Activated T-helper 17 cell treated with anti-CD3 and anti-CD28 coated beads, Interleukin-2, amount 50 U/mL, for 72 hours (primary cell): ENCODE measurements at regions not wholly inside any gene's neighbourhood (a gene's known extent, or its start where the extent isn't known, plus 50 kb on each side); places are given as distances from the start of the nearest gene placed in this dataset.
"Not testable (repeated sequence)": the region's sequence is repeated elsewhere in the genome, so short reads cannot be mapped to it uniquely, and the experiment has no call there.

Source experiments
- ATAC-seq: fragments of 150-1000 bp; cut with Tn5 transposase; replicated peaks from 2 replicates; pipeline ENCODE4 v1.10.0; 2021; ENCODE audit warnings: mild to moderate bottlenecking, moderate library complexity
- H3K27ac Mint-ChIP-seq: one replicate; pipeline ENCODE4 v1.8.0; 2022; ENCODE audit warnings: mixed read lengths
- H3K27me3 Mint-ChIP-seq: one replicate; pipeline ENCODE4 v1.8.0; 2022; ENCODE audit warnings: mixed read lengths
- H3K36me3 Mint-ChIP-seq: one replicate; pipeline ENCODE4 v1.8.0; 2022; ENCODE audit warnings: low read depth, mild to moderate bottlenecking, mixed read lengths
- H3K4me1 Mint-ChIP-seq: one replicate; pipeline ENCODE4 v1.8.0; 2022; ENCODE audit warnings: mixed read lengths
- H3K4me3 Mint-ChIP-seq: one replicate; pipeline ENCODE4 v1.8.0; 2022; ENCODE audit warnings: mild to moderate bottlenecking, mixed read lengths
- H3K9me3 Mint-ChIP-seq: one replicate; pipeline ENCODE4 v1.8.0; 2022; ENCODE audit warnings: mixed read lengths

DNA sequence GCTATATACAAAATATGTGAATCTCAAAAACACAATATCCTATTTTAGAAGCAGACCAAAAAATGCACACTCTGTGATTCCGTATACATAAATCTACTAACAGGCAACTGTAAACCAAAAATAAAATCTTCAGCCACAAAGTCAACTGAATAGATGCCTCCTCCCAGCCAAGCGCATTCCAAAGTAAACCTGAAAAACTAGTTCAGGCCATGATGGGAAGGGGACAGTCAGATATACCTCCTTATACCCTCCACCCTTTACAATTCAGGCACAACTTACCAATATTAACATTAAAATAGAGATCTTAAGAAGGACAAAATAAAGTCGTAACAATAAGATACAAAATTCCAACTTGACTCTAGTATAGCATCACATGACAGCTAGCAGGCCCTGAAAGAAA, 1604.5 kb upstream of the NUDT12 start:
- no peak overlapping the region for H3K27ac Mint-ChIP-seq
- peaks cover 19% of the 10 kb centered on the region for H3K9me3 Mint-ChIP-seq
- H3K4me3 Mint-ChIP-seq, result no peak overlapping the region
- no peaks in the 10 kb centered on the region for H3K36me3 Mint-ChIP-seq
- H3K4me1 Mint-ChIP-seq, result no peaks in the 10 kb centered on the region
- no peak for ATAC-seq
- H3K27me3 Mint-ChIP-seq, result no peaks in the 10 kb centered on the region

DNA sequence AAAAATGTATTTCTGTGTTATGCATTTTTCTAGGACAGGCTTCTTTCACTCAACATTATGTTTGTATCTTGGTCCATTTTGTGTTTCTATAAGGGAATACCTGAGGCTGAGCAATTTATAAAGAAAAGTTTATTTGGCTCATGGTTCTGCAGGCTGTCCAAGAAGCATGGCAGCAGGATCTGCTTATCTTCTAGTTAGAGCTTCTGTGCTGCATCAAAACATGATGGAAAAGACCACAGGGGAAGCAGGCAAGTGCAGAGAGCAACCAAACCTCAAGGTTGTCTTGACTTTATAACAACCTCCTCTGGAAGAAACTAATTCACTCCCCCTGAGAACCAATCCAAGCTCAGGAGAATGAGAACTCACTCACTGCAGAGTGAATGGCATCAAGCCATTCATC, 1601.0 kb upstream of the NUDT12 start:
- H3K36me3 Mint-ChIP-seq, result no peaks in the 10 kb centered on the region
- no peak overlapping the region for H3K27ac Mint-ChIP-seq
- H3K4me3 Mint-ChIP-seq, result no peak overlapping the region
- no peaks in the 10 kb centered on the region for H3K27me3 Mint-ChIP-seq
- peaks cover 8% of the 10 kb centered on the region for H3K9me3 Mint-ChIP-seq
- H3K4me1 Mint-ChIP-seq, result no peaks in the 10 kb centered on the region
- no peak for ATAC-seq

DNA sequence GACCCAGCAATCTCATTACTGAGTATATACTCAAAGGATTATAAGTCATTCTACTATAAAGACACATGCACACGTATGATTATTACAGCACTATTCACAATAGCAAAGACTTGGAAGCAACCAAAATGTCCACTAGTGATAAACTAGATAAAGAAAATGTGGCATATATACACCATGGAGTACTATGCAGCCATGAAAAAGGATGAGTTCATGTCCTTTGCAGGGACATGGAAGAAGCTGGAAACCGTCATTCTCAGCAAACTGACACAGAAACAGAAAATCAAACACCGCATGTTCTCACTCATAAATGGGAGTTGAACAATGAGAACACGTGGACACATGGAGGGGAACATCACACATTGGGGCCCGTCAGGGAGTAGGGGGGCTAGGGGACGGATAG, 1600.0 kb upstream of the NUDT12 start:
- not testable (repeated sequence) for H3K4me1 Mint-ChIP-seq, H3K27me3 Mint-ChIP-seq, H3K36me3 Mint-ChIP-seq, ATAC-seq, H3K4me3 Mint-ChIP-seq, H3K9me3 Mint-ChIP-seq, H3K27ac Mint-ChIP-seq

- Mint-ChIP-seq H3K27me3 (no peaks in the 10 kb centered on the region), H3K4me1 (no peaks in the 10 kb centered on the region), H3K36me3 (no peaks in the 10 kb centered on the region), H3K9me3 (peaks cover 15% of the 10 kb centered on the region), H3K4me3 (no peak overlapping the region), H3K27ac (no peak overlapping the region)
- no peak for ATAC-seq
Observed at GRCh38 chr5:105158526-105158925, 1595.9 kb upstream of the NUDT12 start.

- Mint-ChIP-seq H3K4me3 (no peak overlapping the region), H3K9me3 (peaks cover 15% of the 10 kb centered on the region), H3K27me3 (no peaks in the 10 kb centered on the region), H3K4me1 (no peaks in the 10 kb centered on the region), H3K27ac (no peak overlapping the region), H3K36me3 (no peaks in the 10 kb centered on the region)
- no peak for ATAC-seq
Observed at GRCh38 chr5:105150323-105150722, 1587.7 kb upstream of the NUDT12 start.

DNA sequence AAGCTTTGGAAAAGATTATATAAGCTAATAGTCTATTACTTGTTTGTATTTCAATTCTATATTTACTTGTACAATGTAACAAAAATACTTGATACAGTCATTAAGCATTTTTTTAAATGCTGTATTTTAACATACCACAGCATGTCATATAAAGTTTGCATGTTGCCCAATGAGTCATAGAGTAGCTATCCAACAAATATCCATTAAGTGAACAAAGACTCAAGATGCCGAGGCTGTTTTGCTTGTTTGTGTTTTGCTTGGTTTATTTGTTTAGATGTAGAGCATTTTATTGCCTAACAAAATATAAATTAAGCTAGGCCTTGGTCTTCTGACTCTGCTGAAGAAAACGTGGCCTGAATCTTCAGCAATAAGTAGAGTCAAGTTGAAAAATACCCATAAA, 1584.3 kb upstream of the NUDT12 start:
- Mint-ChIP-seq H3K27me3 (no peaks in the 10 kb centered on the region), H3K4me1 (no peaks in the 10 kb centered on the region), H3K9me3 (no peaks in the 10 kb centered on the region), H3K4me3 (no peak overlapping the region), H3K36me3 (no peaks in the 10 kb centered on the region), H3K27ac (no peak overlapping the region)
- ATAC-seq, result no peak

- Mint-ChIP-seq H3K4me3 (no peak overlapping the region), H3K4me1 (no peaks in the 10 kb centered on the region), H3K27ac (no peak overlapping the region), H3K9me3 (no peaks in the 10 kb centered on the region), H3K27me3 (no peaks in the 10 kb centered on the region), H3K36me3 (no peaks in the 10 kb centered on the region)
- ATAC-seq, result no peak
Observed at GRCh38 chr5:105145152-105145551, 1582.6 kb upstream of the NUDT12 start.

GRCh38 chr5:105134328-105134727, 1571.7 kb upstream of the NUDT12 start:
- H3K9me3 Mint-ChIP-seq, result peaks cover 23% of the 10 kb centered on the region
- no peaks in the 10 kb centered on the region for H3K4me1 Mint-ChIP-seq
- no peak overlapping the region for H3K4me3 Mint-ChIP-seq
- H3K36me3 Mint-ChIP-seq, result no peaks in the 10 kb centered on the region
- ATAC-seq, result no peak
- no peaks in the 10 kb centered on the region for H3K27me3 Mint-ChIP-seq
- H3K27ac Mint-ChIP-seq, result no peak overlapping the region

- no peaks in the 10 kb centered on the region for H3K36me3 Mint-ChIP-seq
- no peaks in the 10 kb centered on the region for H3K27me3 Mint-ChIP-seq
- H3K4me3 Mint-ChIP-seq, result no peak overlapping the region
- no peaks in the 10 kb centered on the region for H3K4me1 Mint-ChIP-seq
- no peak for ATAC-seq
- H3K27ac Mint-ChIP-seq, result no peak overlapping the region
- peaks cover 18% of the 10 kb centered on the region for H3K9me3 Mint-ChIP-seq
Observed at GRCh38 chr5:105133087-105133486, 1570.5 kb upstream of the NUDT12 start.

DNA sequence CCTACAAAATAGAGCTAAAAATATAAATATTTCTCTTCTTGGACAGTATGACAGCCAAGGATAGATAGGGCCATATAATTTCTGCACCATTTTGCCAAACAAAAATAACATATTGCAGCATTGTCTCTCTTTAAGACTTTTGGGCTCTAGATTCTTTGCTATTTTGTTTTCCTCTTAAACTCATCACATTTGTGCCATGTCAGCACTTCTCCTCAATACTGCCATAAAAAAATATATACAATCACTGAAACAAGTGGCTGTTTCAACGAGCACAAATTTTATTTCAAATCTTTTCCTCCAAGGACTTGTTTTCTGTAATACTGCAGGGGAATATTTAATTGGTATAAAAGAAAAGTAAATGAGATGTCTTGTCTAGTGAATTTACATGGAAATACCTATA, 1570.0 kb upstream of the NUDT12 start:
- no peak overlapping the region for H3K4me3 Mint-ChIP-seq
- no peaks in the 10 kb centered on the region for H3K4me1 Mint-ChIP-seq
- no peaks in the 10 kb centered on the region for H3K27me3 Mint-ChIP-seq
- no peak for ATAC-seq
- no peaks in the 10 kb centered on the region for H3K36me3 Mint-ChIP-seq
- H3K9me3 Mint-ChIP-seq, result peaks cover 23% of the 10 kb centered on the region
- H3K27ac Mint-ChIP-seq, result no peak overlapping the region

DNA sequence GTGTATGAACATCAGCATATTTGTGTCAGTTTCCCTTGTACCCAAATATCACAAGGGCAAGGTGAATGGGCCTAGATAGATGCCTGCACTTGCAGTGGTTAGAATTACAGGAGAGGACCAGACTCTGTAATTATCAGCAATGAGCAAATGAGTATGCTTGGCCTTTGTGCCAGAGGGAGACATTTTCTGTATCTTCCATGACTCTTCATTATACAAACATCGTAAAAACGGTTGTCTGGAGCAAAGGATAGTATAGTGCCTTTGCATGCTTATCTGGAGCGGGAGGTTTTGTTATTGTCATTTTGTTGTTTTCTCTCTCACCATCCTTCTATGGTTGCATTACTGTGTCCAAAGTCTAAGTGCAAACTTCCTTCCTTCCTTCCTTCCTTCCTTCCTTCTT, 1568.5 kb upstream of the NUDT12 start:
- no peaks in the 10 kb centered on the region for H3K4me1 Mint-ChIP-seq
- ATAC-seq, result no peak

DNA sequence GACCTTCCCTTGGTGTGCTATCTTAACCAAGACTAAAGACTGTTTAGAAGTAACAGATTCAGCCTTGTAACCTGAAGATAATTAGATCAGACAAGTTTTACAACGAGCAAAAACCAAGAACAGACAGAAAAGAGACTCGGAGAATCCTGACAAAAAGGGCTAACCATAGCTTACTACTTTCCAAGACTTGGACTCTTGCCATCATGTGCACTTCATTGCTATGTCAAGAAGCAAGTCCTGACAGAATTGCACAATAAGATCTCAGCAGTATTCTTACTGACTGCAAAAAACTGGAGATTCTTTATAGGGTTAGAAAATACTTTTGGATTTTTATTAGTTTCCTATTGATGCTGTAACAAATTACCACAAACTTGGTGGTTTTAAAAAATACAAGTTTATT, 1539.0 kb upstream of the NUDT12 start:
- no peak for ATAC-seq
- Mint-ChIP-seq H3K4me3 (no peak overlapping the region), H3K4me1 (no peaks in the 10 kb centered on the region), H3K9me3 (peaks cover 12% of the 10 kb centered on the region), H3K36me3 (no peaks in the 10 kb centered on the region), H3K27ac (no peak overlapping the region), H3K27me3 (no peaks in the 10 kb centered on the region)

More for the DNA sequence above, 1568.5 kb upstream of the NUDT12 start:
- peaks cover 19% of the 10 kb centered on the region for H3K9me3 Mint-ChIP-seq
- no peaks in the 10 kb centered on the region for H3K36me3 Mint-ChIP-seq
- H3K4me3 Mint-ChIP-seq, result no peak overlapping the region
- H3K27ac Mint-ChIP-seq, result no peak overlapping the region
- H3K27me3 Mint-ChIP-seq, result no peaks in the 10 kb centered on the region

GRCh38 chr5:105088961-105089360, 1526.4 kb upstream of the NUDT12 start:
- Mint-ChIP-seq H3K36me3 (no peaks in the 10 kb centered on the region), H3K27ac (no peak overlapping the region), H3K4me3 (no peak overlapping the region), H3K27me3 (no peaks in the 10 kb centered on the region), H3K9me3 (peaks cover 26% of the 10 kb centered on the region), H3K4me1 (no peaks in the 10 kb centered on the region)
- ATAC-seq, result no peak

DNA sequence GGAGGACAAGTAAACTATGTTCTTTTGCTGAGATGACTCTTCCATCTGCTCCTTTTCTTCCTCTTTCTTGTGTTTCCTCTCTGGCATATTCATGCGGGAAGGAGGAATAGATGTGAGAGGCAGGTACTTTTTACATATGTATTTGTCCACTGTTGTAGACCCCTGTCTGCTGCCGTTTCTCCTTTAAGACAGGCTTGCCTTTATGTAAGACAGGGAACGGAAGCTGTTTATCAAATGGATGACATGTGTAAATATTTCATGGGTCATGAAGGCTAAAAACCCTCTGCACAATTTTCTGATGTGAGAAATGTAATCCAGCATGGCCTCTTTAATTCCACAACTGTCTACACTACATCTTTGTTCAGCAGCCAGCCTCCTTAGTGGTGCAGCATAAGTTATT, 1525.5 kb upstream of the NUDT12 start:
- no peaks in the 10 kb centered on the region for H3K36me3 Mint-ChIP-seq
- ATAC-seq, result no peak

DNA sequence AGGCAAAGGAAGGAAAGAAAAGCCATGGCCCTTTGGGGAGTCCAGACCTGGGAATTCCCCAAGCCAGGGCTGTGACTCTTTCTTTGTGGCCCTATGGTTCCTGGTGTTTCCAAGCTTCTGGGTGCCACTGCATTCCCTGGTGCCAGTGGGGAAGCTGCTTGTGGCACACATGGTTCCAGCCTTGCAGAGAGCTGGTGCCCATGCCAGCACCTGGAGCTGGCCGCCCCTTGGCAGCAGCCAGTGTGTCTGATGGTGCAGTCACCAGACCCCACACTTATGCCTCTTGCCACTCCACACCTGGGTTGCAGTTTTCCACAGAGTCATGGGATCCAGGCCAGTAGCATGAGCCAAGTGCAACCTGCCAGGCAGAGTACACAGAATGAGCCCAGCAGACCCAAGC, 1495.3 kb upstream of the NUDT12 start:
- no peak for ATAC-seq
- H3K36me3 Mint-ChIP-seq, result no peaks in the 10 kb centered on the region
- no peak overlapping the region for H3K4me3 Mint-ChIP-seq
- H3K4me1 Mint-ChIP-seq, result no peaks in the 10 kb centered on the region
- no peaks in the 10 kb centered on the region for H3K27me3 Mint-ChIP-seq
- H3K9me3 Mint-ChIP-seq, result peaks cover 13% of the 10 kb centered on the region
- no peak overlapping the region for H3K27ac Mint-ChIP-seq

More for the DNA sequence above, 1525.5 kb upstream of the NUDT12 start:
- Mint-ChIP-seq H3K4me1 (no peaks in the 10 kb centered on the region), H3K27me3 (no peaks in the 10 kb centered on the region), H3K4me3 (no peak overlapping the region), H3K9me3 (peaks cover 23% of the 10 kb centered on the region), H3K27ac (no peak overlapping the region)

- Mint-ChIP-seq H3K4me1 (no peaks in the 10 kb centered on the region), H3K9me3 (peaks cover 19% of the 10 kb centered on the region), H3K36me3 (no peaks in the 10 kb centered on the region), H3K4me3 (no peak overlapping the region), H3K27me3 (no peaks in the 10 kb centered on the region), H3K27ac (no peak overlapping the region)
- ATAC-seq, result no peak
Observed at GRCh38 chr5:105057001-105057436, 1494.4 kb upstream of the NUDT12 start.
